HG03520 (cell line): ENCODE measurements at regions not wholly inside any gene's neighbourhood (a gene's known extent, or its start where the extent isn't known, plus 50 kb on each side); places are given as distances from the start of the nearest gene placed in this dataset.
"Not testable (repeated sequence)": the region's sequence is repeated elsewhere in the genome, so short reads cannot be mapped to it uniquely, and the experiment has no call there.

Experiments used
- ATAC-seq: cut with Tn5 transposase; IDR thresholded peaks from one replicate; pipeline ENCODE4 v1.9.1; 2021; ENCODE audit warnings: mild to moderate bottlenecking, moderate library complexity; ENCODE audit not compliant: unreplicated experiment

GRCh38 chr2:11950896-11951295 is 204.5 kb downstream of the LPIN1 start:
- ATAC-seq: no peak

DNA sequence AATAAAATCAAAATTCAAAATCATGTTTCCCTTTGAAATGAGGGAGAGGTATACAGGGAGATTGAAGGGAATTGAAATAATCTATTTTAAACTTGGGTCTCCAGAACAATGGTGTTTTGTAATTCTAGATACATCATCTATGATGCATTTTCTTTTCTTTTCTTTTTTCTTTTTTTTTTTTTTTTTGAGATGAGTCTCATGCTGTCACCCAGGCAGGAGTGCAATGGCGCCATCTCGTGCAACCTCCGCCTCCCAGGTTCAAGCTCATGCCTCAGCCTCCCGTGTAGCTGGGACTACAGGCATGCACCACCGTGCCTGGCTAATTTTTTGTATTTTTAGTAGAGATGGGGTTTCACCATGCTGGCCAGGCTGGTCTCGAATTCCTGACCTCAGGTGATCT is 205.1 kb downstream of the LPIN1 start:
- not testable (repeated sequence) for ATAC-seq

DNA sequence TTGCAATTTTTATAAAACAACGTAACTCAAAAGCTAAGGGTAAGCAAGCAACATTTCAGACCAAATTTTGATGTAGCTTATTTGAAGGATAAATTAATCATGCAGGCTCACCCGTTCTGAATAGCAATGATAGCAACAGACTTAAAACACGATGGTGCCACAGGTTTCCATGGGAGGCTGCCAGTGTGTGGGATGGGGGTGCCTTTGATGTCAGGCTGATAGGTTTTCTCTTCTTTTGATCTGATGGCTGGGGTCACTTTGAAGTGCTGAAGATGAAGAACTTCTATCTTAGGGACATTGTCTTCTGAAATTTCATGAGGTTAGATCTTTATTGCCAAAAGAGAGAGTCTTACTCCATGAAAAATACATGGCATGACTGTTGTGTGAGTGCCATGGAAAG is 206.8 kb downstream of the LPIN1 start:
- no peak for ATAC-seq

DNA sequence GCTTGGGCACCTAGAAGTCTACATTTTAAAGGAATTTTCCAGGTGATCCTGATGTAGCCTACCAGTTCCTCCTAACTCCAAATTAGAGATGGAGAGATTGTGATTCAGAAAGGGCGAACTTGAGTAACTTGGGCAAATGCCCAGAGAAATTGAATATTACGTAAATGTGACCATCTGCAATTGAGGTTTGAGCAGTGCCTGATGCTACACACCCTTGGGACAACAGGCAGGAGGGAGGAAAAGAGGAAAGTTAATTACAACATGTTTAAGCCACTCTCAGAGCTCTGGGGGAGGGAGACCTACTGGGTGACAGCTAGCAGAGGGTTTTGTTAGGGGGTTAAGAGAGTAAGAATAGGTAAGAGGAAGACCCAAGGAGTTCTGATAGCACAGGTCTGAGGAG is 208.9 kb downstream of the LPIN1 start:
- no peak for ATAC-seq

DNA sequence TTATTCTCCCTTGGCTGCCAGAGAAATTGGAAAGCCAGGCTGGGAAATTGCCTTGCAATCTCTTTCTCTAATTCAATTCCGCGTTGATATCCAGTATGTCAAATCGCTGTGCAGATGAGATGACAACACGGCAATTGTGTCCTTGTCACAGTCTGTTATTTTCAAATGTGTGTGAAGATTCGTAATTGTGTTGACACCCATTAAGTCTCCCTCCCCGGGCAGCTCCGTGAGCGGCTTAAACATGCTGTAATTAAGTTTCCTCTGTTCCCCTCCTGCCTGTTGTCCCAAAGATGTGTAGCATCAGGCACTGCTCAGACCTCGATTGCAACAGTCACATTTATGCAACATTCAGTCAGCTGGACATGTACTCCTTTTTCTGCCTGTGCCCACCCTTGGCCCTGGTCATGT is 209.5 kb downstream of the LPIN1 start:
- ATAC-seq: no peak

DNA sequence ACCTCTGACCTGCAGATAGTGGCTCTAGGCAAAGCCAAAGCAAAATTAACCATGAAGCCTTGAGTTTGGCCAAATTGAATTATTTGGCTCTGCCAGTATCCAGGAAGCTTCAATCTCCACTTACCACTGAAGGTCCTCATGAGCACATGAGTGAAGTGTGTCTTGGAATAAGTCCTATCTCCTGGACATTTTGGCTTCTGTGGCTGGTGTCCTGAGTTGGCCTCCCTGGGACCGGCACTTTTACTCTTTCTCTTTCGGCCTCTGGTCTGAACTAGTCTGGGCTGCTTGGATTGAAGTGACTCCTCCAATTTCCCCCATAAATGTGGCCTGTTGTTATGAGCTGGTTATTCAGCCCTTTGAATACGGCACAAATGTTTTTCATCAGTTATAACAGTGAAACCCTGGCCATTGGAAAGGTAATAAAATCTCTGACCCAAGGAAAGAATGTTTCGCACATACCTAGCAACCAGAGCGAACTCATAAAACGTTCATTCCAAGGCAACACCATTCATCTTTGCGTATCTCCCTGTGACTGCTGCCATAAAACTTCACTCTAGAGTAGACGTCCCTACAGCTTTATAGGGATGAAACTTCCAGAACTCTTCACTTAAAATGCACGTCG is 216.4 kb downstream of the LPIN1 start:
- ATAC-seq: no peak

- no peak for ATAC-seq
These were observed 217.5 kb downstream of the LPIN1 start for GRCh38 chr2:11963966-11964365.

DNA sequence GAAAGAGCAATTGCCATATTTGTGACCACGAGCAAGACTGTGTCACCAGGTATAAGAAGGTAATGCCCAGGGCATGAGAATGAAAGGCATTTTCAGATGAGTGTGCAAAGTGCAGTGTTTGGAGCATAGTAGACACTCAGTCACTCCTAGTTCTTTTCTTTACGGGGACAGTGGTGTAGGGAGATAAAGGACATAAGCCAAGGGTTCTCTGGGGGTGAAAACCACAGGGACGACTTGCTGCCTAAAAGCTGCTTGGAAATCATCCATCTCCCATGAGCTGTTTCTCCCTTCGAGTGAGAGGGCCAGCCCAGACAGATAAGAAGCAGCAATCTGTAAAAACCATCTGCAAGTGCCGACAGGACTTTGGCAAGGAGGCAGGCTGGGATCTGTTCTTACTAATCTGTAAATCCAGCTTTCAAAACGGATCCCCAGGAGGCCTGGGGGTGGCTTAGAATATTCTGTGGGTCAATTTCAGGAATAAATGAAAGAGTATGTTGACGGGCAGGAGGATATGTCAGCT is 221.6 kb downstream of the LPIN1 start:
- ATAC-seq: no peak

- no peak for ATAC-seq
These were observed 222.1 kb downstream of the LPIN1 start for GRCh38 chr2:11968521-11968920.

- no peak for ATAC-seq
These were observed 223.3 kb downstream of the LPIN1 start for GRCh38 chr2:11969774-11970173.

DNA sequence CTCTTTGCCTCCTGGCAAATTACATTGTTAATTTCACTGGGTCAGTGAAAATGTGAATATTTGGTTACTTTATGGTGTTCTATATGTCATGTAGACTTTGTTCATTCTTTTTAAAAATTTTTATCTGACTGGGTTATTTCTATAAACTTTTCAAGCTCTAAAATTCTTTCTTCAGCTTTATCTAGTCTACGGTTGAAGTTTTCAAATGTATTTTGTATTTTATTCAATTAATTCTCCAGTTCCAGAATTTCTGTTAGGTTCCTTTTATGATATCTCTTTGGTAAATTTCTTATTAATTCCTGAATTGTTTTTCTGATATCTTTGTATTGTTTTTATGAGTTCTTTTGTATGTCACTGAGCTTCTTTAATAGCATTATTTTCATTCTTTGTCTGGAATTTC is 228.1 kb downstream of the LPIN1 start:
- no peak for ATAC-seq

DNA sequence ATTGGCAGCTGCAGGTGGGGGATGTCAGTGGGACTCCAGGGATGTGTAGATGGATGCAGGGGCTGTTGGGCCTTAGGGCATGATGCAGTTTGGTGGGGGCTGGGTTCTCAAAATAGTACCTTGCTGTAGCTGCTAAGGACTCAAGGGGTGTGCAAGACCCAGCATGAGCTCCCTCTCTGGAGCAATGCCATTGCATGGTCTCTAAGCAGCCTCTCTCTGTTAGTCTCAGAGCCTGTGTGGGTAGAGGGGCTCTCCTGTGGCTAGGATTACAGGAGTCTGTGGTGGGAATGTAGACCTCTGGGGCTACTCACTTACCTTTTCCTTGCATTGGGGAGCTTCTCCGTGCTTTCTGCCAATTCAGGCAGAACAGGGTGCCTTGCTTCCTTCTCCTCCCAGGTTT is 228.9 kb downstream of the LPIN1 start:
- ATAC-seq: no peak

GRCh38 chr2:11976073-11976472 is 229.6 kb downstream of the LPIN1 start:
- ATAC-seq: no peak

DNA sequence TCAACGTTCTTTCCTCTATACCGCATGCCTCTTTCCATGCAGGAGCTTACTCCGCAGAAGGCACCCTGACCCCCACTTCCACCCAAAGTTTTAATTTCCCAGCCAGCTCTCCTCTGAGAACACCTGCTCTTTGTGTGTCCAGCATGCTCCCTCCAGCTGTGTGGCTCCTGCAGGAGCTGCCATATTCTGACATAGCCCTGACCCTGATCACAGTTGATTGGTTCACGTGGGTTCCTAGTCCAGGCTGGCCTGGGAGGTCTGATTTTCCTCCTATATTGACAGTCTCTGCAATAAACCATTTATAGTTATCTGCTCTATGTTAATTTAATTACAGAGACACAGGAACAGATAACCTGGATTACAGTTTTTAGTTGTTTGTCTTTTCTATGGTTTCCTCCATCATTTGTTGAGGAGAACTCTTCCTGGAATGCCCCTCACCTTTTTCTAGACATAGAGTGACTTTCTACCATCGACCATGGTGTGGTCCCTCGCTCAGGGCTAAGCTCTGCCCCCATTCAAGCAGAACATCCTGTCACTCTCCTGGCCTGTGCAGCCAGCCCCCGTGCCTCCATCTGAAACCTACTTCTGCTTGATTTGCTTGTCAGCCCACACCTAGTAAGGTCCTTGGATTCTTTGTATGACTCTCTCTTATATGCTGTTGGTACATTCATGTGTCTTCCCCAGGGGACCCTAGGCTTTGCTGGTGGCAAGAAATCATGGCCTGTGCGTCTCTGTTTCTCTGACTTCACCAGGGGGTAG is 231.5 kb downstream of the LPIN1 start:
- ATAC-seq: peak; percentile 69

DNA sequence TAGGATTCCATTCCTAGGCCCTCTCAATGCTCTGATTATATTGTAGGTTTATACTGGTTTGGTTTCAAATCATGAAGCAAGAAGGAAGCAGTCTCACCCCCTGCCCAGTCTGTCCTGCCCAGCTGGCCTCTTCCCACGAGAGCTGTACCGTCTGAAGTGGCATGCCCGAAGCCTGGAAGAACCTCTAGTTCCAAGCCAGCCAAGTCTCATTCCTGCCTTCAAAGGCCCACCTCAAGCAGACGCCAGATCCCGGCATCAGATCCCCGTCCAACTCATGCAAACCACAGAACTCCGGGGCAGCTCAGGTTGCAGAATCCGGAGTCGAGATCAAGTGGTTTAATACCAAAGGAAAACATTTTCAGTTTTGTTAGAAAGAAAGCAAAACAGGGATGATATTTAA is 234.4 kb downstream of the LPIN1 start:
- no peak for ATAC-seq

- ATAC-seq: no peak
These were observed 237.0 kb downstream of the LPIN1 start for GRCh38 chr2:11983401-11983800.

- ATAC-seq: no peak
These were observed 237.4 kb downstream of the LPIN1 start for GRCh38 chr2:11983870-11984269.

GRCh38 chr2:11984316-11985158 is 238.1 kb downstream of the LPIN1 start:
- ATAC-seq: no peak

GRCh38 chr2:11985817-11986566 is 239.6 kb downstream of the LPIN1 start:
- no peak for ATAC-seq

- no peak for ATAC-seq
These were observed 240.7 kb downstream of the LPIN1 start for GRCh38 chr2:11987151-11987550.
